Effector memory CD4-positive, alpha-beta T cell (primary cell): ENCODE measurements at regions not wholly inside any gene's neighbourhood (a gene's known extent, or its start where the extent isn't known, plus 50 kb on each side); places are given as distances from the start of the nearest gene placed in this dataset.

ENCODE experiments used
- DNase-seq, 3 donors: peaks; one replicate each; pipeline ENCODE4 v3.0.0-alpha.2; 2020
- H3K27ac ChIP-seq: 2 replicates; pipeline ENCODE4 v1.7.0; 2013; ENCODE audit warnings: mild to moderate bottlenecking, low read length, moderate library complexity; ENCODE audit not compliant: insufficient read depth, poor library complexity, severe bottlenecking
- H3K27me3 ChIP-seq: replicated peaks from 2 replicates; pipeline ENCODE4 v1.7.0; 2013; ENCODE audit warnings: mild to moderate bottlenecking, low read length; ENCODE audit not compliant: insufficient read depth, control insufficient read depth, poor library complexity, severe bottlenecking
- H3K36me3 ChIP-seq: 2 replicates; pipeline ENCODE4 v1.7.0; 2013; ENCODE audit warnings: mild to moderate bottlenecking, low read length, moderate library complexity; ENCODE audit not compliant: control insufficient read depth, insufficient read depth
- H3K4me1 ChIP-seq: 2 replicates; pipeline ENCODE4 v1.7.0; 2013; ENCODE audit warnings: low read length, mild to moderate bottlenecking; ENCODE audit not compliant: control insufficient read depth, insufficient read depth, poor library complexity, severe bottlenecking
- H3K4me3 ChIP-seq: 2 replicates; pipeline ENCODE4 v1.7.0; 2013; ENCODE audit warnings: low read length, low read depth, mild to moderate bottlenecking; ENCODE audit not compliant: insufficient read depth, poor library complexity, severe bottlenecking
- H3K9me3 ChIP-seq: 2 replicates; pipeline ENCODE4 v1.7.0; 2013; ENCODE audit warnings: mild to moderate bottlenecking, low read length, moderate library complexity; ENCODE audit not compliant: control insufficient read depth

GRCh38 chr3:15942462-15942861 lies 144.7 kb upstream of the ANKRD28 start:
- Histone ChIP-seq H3K27me3 (no peaks in the 10 kb centered on the region), H3K4me1 (no peaks in the 10 kb centered on the region), H3K4me3 (no peak overlapping the region), H3K9me3 (no peaks in the 10 kb centered on the region), H3K27ac (no peak overlapping the region), H3K36me3 (no peaks in the 10 kb centered on the region)
- DNase-seq: no peak

GRCh38 chr3:15942936-15943335 lies 145.2 kb upstream of the ANKRD28 start:
- Histone ChIP-seq H3K36me3 (no peaks in the 10 kb centered on the region), H3K4me1 (no peaks in the 10 kb centered on the region), H3K27ac (no peak overlapping the region), H3K9me3 (no peaks in the 10 kb centered on the region), H3K4me3 (no peak overlapping the region), H3K27me3 (no peaks in the 10 kb centered on the region)
- no peak for DNase-seq

GRCh38 chr3:15948388-15948787 lies 150.6 kb upstream of the ANKRD28 start:
- H3K4me3 ChIP-seq: no peak overlapping the region
- no peaks in the 10 kb centered on the region for H3K36me3 ChIP-seq
- H3K27me3 ChIP-seq: no peaks in the 10 kb centered on the region
- DNase-seq: no peak
- no peaks in the 10 kb centered on the region for H3K4me1 ChIP-seq
- H3K9me3 ChIP-seq: no peaks in the 10 kb centered on the region
- H3K27ac ChIP-seq: no peak overlapping the region

- H3K4me1 ChIP-seq: no peaks in the 10 kb centered on the region
- H3K4me3 ChIP-seq: no peak overlapping the region
- H3K36me3 ChIP-seq: no peaks in the 10 kb centered on the region
- no peak overlapping the region for H3K27ac ChIP-seq
- H3K9me3 ChIP-seq: no peaks in the 10 kb centered on the region
- H3K27me3 ChIP-seq: no peaks in the 10 kb centered on the region
- DNase-seq: no peak
Measured at GRCh38 chr3:15952543-15953175, 154.9 kb upstream of the ANKRD28 start.

- H3K27me3 ChIP-seq: no peaks in the 10 kb centered on the region
- no peaks in the 10 kb centered on the region for H3K9me3 ChIP-seq
- no peak overlapping the region for H3K27ac ChIP-seq
- no peaks in the 10 kb centered on the region for H3K36me3 ChIP-seq
- no peaks in the 10 kb centered on the region for H3K4me1 ChIP-seq
- no peak for DNase-seq
- no peak overlapping the region for H3K4me3 ChIP-seq
Measured at GRCh38 chr3:15953841-15954240, 156.1 kb upstream of the ANKRD28 start.

- DNase-seq: no peak
- no peak overlapping the region for H3K27ac ChIP-seq
- no peaks in the 10 kb centered on the region for H3K4me1 ChIP-seq
- no peak overlapping the region for H3K4me3 ChIP-seq
- H3K27me3 ChIP-seq: no peaks in the 10 kb centered on the region
- H3K9me3 ChIP-seq: no peaks in the 10 kb centered on the region
- no peaks in the 10 kb centered on the region for H3K36me3 ChIP-seq
Measured at GRCh38 chr3:15955968-15956367, 158.2 kb upstream of the ANKRD28 start.

GRCh38 chr3:15958692-15959433 lies 161.1 kb upstream of the ANKRD28 start:
- H3K27ac ChIP-seq: no peak overlapping the region
- no peaks in the 10 kb centered on the region for H3K27me3 ChIP-seq
- no peak for DNase-seq
- H3K9me3 ChIP-seq: no peaks in the 10 kb centered on the region
- no peaks in the 10 kb centered on the region for H3K36me3 ChIP-seq
- H3K4me3 ChIP-seq: no peak overlapping the region
- H3K4me1 ChIP-seq: no peaks in the 10 kb centered on the region

GRCh38 chr3:15959434-15959811 lies 161.6 kb upstream of the ANKRD28 start:
- no peak for DNase-seq
- H3K36me3 ChIP-seq: no peaks in the 10 kb centered on the region
- no peaks in the 10 kb centered on the region for H3K9me3 ChIP-seq
- no peaks in the 10 kb centered on the region for H3K27me3 ChIP-seq
- no peak overlapping the region for H3K27ac ChIP-seq
- no peak overlapping the region for H3K4me3 ChIP-seq
- H3K4me1 ChIP-seq: no peaks in the 10 kb centered on the region

- no peak overlapping the region for H3K4me3 ChIP-seq
- H3K27ac ChIP-seq: no peak overlapping the region
- no peaks in the 10 kb centered on the region for H3K9me3 ChIP-seq
- no peaks in the 10 kb centered on the region for H3K4me1 ChIP-seq
- no peaks in the 10 kb centered on the region for H3K27me3 ChIP-seq
- no peak for DNase-seq
- H3K36me3 ChIP-seq: no peaks in the 10 kb centered on the region
Measured at GRCh38 chr3:15964605-15965442, 167.0 kb upstream of the ANKRD28 start.

- H3K36me3 ChIP-seq: no peaks in the 10 kb centered on the region
- H3K27ac ChIP-seq: no peak overlapping the region
- H3K27me3 ChIP-seq: no peaks in the 10 kb centered on the region
- DNase-seq: no peak
- no peaks in the 10 kb centered on the region for H3K9me3 ChIP-seq
- H3K4me1 ChIP-seq: no peaks in the 10 kb centered on the region
- no peak overlapping the region for H3K4me3 ChIP-seq
Measured at GRCh38 chr3:15967577-15967976, 169.8 kb upstream of the ANKRD28 start.
